GM12891 (cell line): ENCODE measurements at regions not wholly inside any gene's neighbourhood (a gene's known extent, or its start where the extent isn't known, plus 50 kb on each side); places are given as distances from the start of the nearest gene placed in this dataset.
"Not testable (repeated sequence)": the region's sequence is repeated elsewhere in the genome, so short reads cannot be mapped to it uniquely, and the experiment has no call there.

Source experiments
- DNase-seq: peaks from one replicate; pipeline ENCODE4 v3.0.0; 2011; ENCODE audit warnings: low spot score; ENCODE audit not compliant: insufficient read length
- FAIRE-seq: peaks from 2 replicates; lab custom pipeline; 2011; peaks lifted over from hg19 to GRCh38; lab: Jason Lieb, UNC
- PAX5 ChIP-seq: IDR thresholded peaks from 2 replicates; pipeline ENCODE4 v1.6.1; 2011; ENCODE audit warnings: low read length, moderate library complexity, mild to moderate bottlenecking; ENCODE audit not compliant: insufficient read depth, severe bottlenecking
- POLR2A ChIP-seq: IDR thresholded peaks from 2 replicates; pipeline ENCODE4 v1.6.1; 2011; ENCODE audit warnings: low read depth, low read length, control low read depth
- POLR2AphosphoS5 ChIP-seq: IDR thresholded peaks from 2 replicates; pipeline ENCODE4 v1.6.1; 2011; ENCODE audit warnings: low read depth, low read length, control low read depth
- POU2F2 ChIP-seq: IDR thresholded peaks from 2 replicates; pipeline ENCODE4 v1.6.1; 2011; ENCODE audit warnings: low read depth, mild to moderate bottlenecking, control low read depth, low read length, moderate library complexity
- SPI1 ChIP-seq: IDR thresholded peaks from 2 replicates; pipeline ENCODE4 v1.6.1; 2011; ENCODE audit warnings: low read depth, low read length, control low read depth
- TAF1 ChIP-seq: IDR thresholded peaks from 2 replicates; pipeline ENCODE4 v1.6.1; 2011; ENCODE audit warnings: low read depth, low read length, control low read depth

- TF ChIP-seq SPI1, result peak; percentile 54
- no peak for TF ChIP-seq POLR2AphosphoS5
- peak; percentile 60 for TF ChIP-seq POLR2A
- no peak for TF ChIP-seq TAF1
- no peak for TF ChIP-seq PAX5
- peak; percentile 75; the same call in 1 of the 2 replicates for TF ChIP-seq POU2F2
- peak; percentile 50 for FAIRE-seq
These were observed 99.8 kb downstream of the CDC42EP3 start for GRCh38 chr2:37571587-37572136.

GRCh38 chr2:37573451-37574388, 97.7 kb downstream of the CDC42EP3 start:
- DNase-seq (no peak), FAIRE-seq (peak; percentile 85)
- TF ChIP-seq PAX5 (no peak), POLR2A (no peak), SPI1 (0 out of 2 replicates have a peak, but pooled peaks have one; percentile 10)

More at GRCh38 chr2:37571587-37572136, 99.8 kb downstream of the CDC42EP3 start:
- no peak for DNase-seq

GRCh38 chr2:37575780-37576179, 95.7 kb downstream of the CDC42EP3 start:
- no peak for TF ChIP-seq PAX5
- no peak for TF ChIP-seq POLR2AphosphoS5
- no peak for TF ChIP-seq POLR2A
- TF ChIP-seq POU2F2, result no peak
- no peak for TF ChIP-seq SPI1
- TF ChIP-seq TAF1, result no peak
- DNase-seq (no peak), FAIRE-seq (no peak)

- FAIRE-seq, result not testable (repeated sequence)
These were observed 95.2 kb downstream of the CDC42EP3 start for GRCh38 chr2:37576194-37576593.

GRCh38 chr2:37576831-37577230, 94.6 kb downstream of the CDC42EP3 start:
- DNase-seq (no peak), FAIRE-seq (no peak)
- no peak for TF ChIP-seq POLR2AphosphoS5
- TF ChIP-seq SPI1, result no peak
- TF ChIP-seq POLR2A, result no peak
- TF ChIP-seq POU2F2, result no peak
- TF ChIP-seq TAF1, result no peak
- no peak for TF ChIP-seq PAX5

More at GRCh38 chr2:37576194-37576593, 95.2 kb downstream of the CDC42EP3 start:
- not testable (repeated sequence) for DNase-seq

GRCh38 chr2:37579192-37579713, 92.2 kb downstream of the CDC42EP3 start:
- FAIRE-seq, result no peak
- DNase-seq, result no peak
- no peak for TF ChIP-seq POLR2A
- TF ChIP-seq TAF1, result no peak
- no peak for TF ChIP-seq PAX5
- no peak for TF ChIP-seq SPI1
- no peak for TF ChIP-seq POU2F2
- TF ChIP-seq POLR2AphosphoS5, result no peak

GRCh38 chr2:37579949-37580348, 91.5 kb downstream of the CDC42EP3 start:
- not testable (repeated sequence) for DNase-seq

GRCh38 chr2:37581433-37581832, 90.0 kb downstream of the CDC42EP3 start:
- DNase-seq, result no peak
- no peak for FAIRE-seq
- TF ChIP-seq TAF1, result no peak
- TF ChIP-seq POLR2AphosphoS5, result no peak
- TF ChIP-seq PAX5, result no peak
- TF ChIP-seq POLR2A, result no peak
- no peak for TF ChIP-seq SPI1
- no peak for TF ChIP-seq POU2F2

More at GRCh38 chr2:37579949-37580348, 91.5 kb downstream of the CDC42EP3 start:
- not testable (repeated sequence) for FAIRE-seq

GRCh38 chr2:37582481-37583220, 88.8 kb downstream of the CDC42EP3 start:
- TF ChIP-seq PAX5, result no peak
- no peak for TF ChIP-seq POLR2AphosphoS5
- no peak for TF ChIP-seq POU2F2
- no peak for TF ChIP-seq TAF1
- TF ChIP-seq SPI1, result no peak
- no peak for TF ChIP-seq POLR2A
- DNase-seq (no peak), FAIRE-seq (no peak)
